H1 (cell line): ENCODE measurements at regions not wholly inside any gene's neighbourhood (a gene's known extent, or its start where the extent isn't known, plus 50 kb on each side); places are given as distances from the start of the nearest gene placed in this dataset.

Experiments
- CBX5 ChIP-seq: fragments of 300-800, 300-1000 bp; sonication (generic); IDR thresholded peaks from 2 replicates; pipeline ENCODE4 v1.7.1; 2016; ENCODE audit warnings: antibody characterized with exemption, low read length, low read depth
- MAFK ChIP-seq: IDR thresholded peaks from 2 replicates; pipeline ENCODE4 v1.6.1; 2012; ENCODE audit warnings: low read depth, mild to moderate bottlenecking, improper control_type of control experiment, low read length

- TF ChIP-seq CBX5 (no peak), MAFK (no peak)
Measured at GRCh38 chr13:89816404-89816803, 1531.1 kb upstream of the MIR17HG start (continued).
